CD14-positive monocyte (primary cell): ENCODE measurements at regions not wholly inside any gene's neighbourhood (a gene's known extent, or its start where the extent isn't known, plus 50 kb on each side); places are given as distances from the start of the nearest gene placed in this dataset.

Experiments
- DNase-seq, 3 donors: peaks; one replicate each; pipeline ENCODE4 v3.0.0-alpha.2; 2011 to 2022
- H2AFZ ChIP-seq: 2 replicates; pipeline ENCODE4 v1.6.0; 2012; ENCODE audit warnings: mild to moderate bottlenecking, low read depth, low read length, inconsistent platforms; ENCODE audit not compliant: insufficient read depth, poor library complexity, severe bottlenecking
- H3K27ac ChIP-seq, 2 donors: 1 replicate in 1 of 2; 2 replicates in 1 of 2; pipeline ENCODE4 v1.5.1; 2012 to 2013; ENCODE audit warnings: low read length in 2 of 2, control low read depth in 1 of 2, inconsistent platforms in 1 of 2, low read depth in 1 of 2, mild to moderate bottlenecking in 1 of 2
- H3K27me3 ChIP-seq, 2 donors: one replicate each; pipeline versions ENCODE4 v1.6.0 to v1.6.1; 2011 to 2013; ENCODE audit warnings: low read length in 2 of 2; ENCODE audit not compliant: control insufficient read depth in 2 of 2, insufficient read depth in 2 of 2
- H3K36me3 ChIP-seq, 2 donors: replicated peaks in 1 of 2; 1 replicate in 1 of 2; 2 replicates in 1 of 2; pipeline versions ENCODE4 v1.5.1 to v1.6.1; 2012 to 2013; ENCODE audit warnings: low read length in 2 of 2, control low read depth in 1 of 2, inconsistent platforms in 1 of 2, mild to moderate bottlenecking in 1 of 2; ENCODE audit not compliant: insufficient read depth in 2 of 2, control insufficient read depth in 1 of 2
- H3K4me1 ChIP-seq, 2 donors: 1 replicate in 1 of 2; 2 replicates in 1 of 2; pipeline versions ENCODE4 v1.5.1 to v1.6.1; 2012 to 2013; ENCODE audit warnings: low read length in 2 of 2, control low read depth in 1 of 2, inconsistent platforms in 1 of 2, mild to moderate bottlenecking in 1 of 2, moderate library complexity in 1 of 2; ENCODE audit not compliant: insufficient read depth in 2 of 2, control insufficient read depth in 1 of 2
- H3K4me2 ChIP-seq: replicated peaks from 2 replicates; pipeline ENCODE3; 2012; ENCODE audit warnings: low read length, moderate library complexity, mild to moderate bottlenecking; ENCODE audit not compliant: poor library complexity, severe bottlenecking; ENCODE audit errors: extremely low read depth
- H3K4me3 ChIP-seq, 3 experiments: fragments of 200-600 bp in 1 of 3; sonication (generic) in 1 of 3; replicated peaks in 1 of 3; 1 replicate in 2 of 3; 2 replicates in 1 of 3; pipeline ENCODE4 v1.5.1; 2011 to 2013; ENCODE audit warnings: low read length in 3 of 3, mild to moderate bottlenecking in 3 of 3, control low read depth in 2 of 3, low read depth in 2 of 3, inconsistent platforms in 1 of 3, moderate library complexity in 1 of 3
- H3K79me2 ChIP-seq: 2 replicates; pipeline ENCODE4 v1.6.0; 2012; ENCODE audit warnings: mild to moderate bottlenecking, control low read depth, inconsistent platforms, low read length, moderate library complexity; ENCODE audit not compliant: insufficient read depth
- H3K9ac ChIP-seq: 2 replicates; pipeline ENCODE4 v1.6.0; 2017; ENCODE audit warnings: low read length, mild to moderate bottlenecking; ENCODE audit not compliant: insufficient read depth, poor library complexity, severe bottlenecking
- H3K9me3 ChIP-seq, 2 donors: replicated peaks in 1 of 2; 1 replicate in 1 of 2; 2 replicates in 1 of 2; pipeline versions ENCODE4 v1.5.1 to v1.6.1; 2012 to 2013; ENCODE audit warnings: low read length in 2 of 2, control low read depth in 1 of 2; ENCODE audit not compliant: control insufficient read depth in 1 of 2, insufficient read depth in 1 of 2
- H4K20me1 ChIP-seq: 2 replicates; pipeline ENCODE4 v1.6.0; 2012; ENCODE audit warnings: mild to moderate bottlenecking, low read length, control low read depth, moderate library complexity; ENCODE audit not compliant: insufficient read depth
- H3K27ac Mint-ChIP-seq, 7 donors: one replicate each; pipeline ENCODE4 v1.8.0; 2020; ENCODE audit warnings: mild to moderate bottlenecking in 7 of 7, mixed read lengths in 7 of 7, moderate library complexity in 6 of 7, inconsistent platforms in 2 of 7
- H3K27me3 Mint-ChIP-seq, 3 donors: one replicate each; pipeline ENCODE4 v1.8.0; 2021 to 2022; ENCODE audit warnings: low read depth in 3 of 3, mild to moderate bottlenecking in 3 of 3, mixed read lengths in 3 of 3, moderate library complexity in 3 of 3, inconsistent platforms in 1 of 3
- H3K36me3 Mint-ChIP-seq, 2 donors: one replicate each; pipeline ENCODE4 v1.8.0; 2020; ENCODE audit warnings: mixed read lengths in 2 of 2, inconsistent platforms in 1 of 2, mild to moderate bottlenecking in 1 of 2
- H3K4me1 Mint-ChIP-seq: one replicate; pipeline ENCODE4 v1.8.0; 2020; ENCODE audit warnings: mild to moderate bottlenecking, mixed read lengths
- H3K4me3 Mint-ChIP-seq, 2 donors: one replicate each; pipeline ENCODE4 v1.8.0; 2020; ENCODE audit warnings: mild to moderate bottlenecking in 2 of 2, mixed read lengths in 2 of 2, moderate library complexity in 1 of 2
- H3K9me3 Mint-ChIP-seq, 7 donors: one replicate each; pipeline ENCODE4 v1.8.0; 2020 to 2022; ENCODE audit warnings: mixed read lengths in 7 of 7, mild to moderate bottlenecking in 6 of 7, moderate library complexity in 6 of 7, inconsistent platforms in 2 of 7
- CTCF ChIP-seq: fragments of 200-600 bp; IDR thresholded peaks from one replicate; pipeline ENCODE4 v1.8.0; 2022; ENCODE audit warnings: antibody characterized with exemption, mild to moderate bottlenecking
- WGBS: methylation state at CpG from one replicate; pipeline ENCODE4 v1.1.5; 2013; ENCODE audit warnings: missing lambda C conversion rate; ENCODE audit not compliant: insufficient coverage; 5-methylcytosine and 5-hydroxymethylcytosine counted together
- intact Hi-C, 2 donors: fragments of 100-400 bp; cut with micrococcal nuclease; formaldehyde crosslinking; loops; one replicate each; pipeline versions ENCODE4 v1.15.0 to v1.15.1; 2023

- H3K27me3 Mint-ChIP-seq, result no peaks in the 10 kb centered on the region
- no CpG with 5 or more reads among the region's 6 CpGs for WGBS
Observed at GRCh38 chr6:140602431-140603248, 1228.2 kb upstream of the CITED2 start.

More at GRCh38 chr6:140602431-140603248, 1228.2 kb upstream of the CITED2 start:
- Histone ChIP-seq H3K79me2 (no peaks in the 10 kb centered on the region), H3K9ac (no peak overlapping the region), H3K4me3 (no peak overlapping the region), H3K9me3 (no peaks in the 10 kb centered on the region), H3K36me3 (no peaks in the 10 kb centered on the region), H3K27ac (no peak overlapping the region), H2AFZ (no peak overlapping the region), H3K4me1 (no peaks in the 10 kb centered on the region), H3K4me2 (no peak overlapping the region), H4K20me1 (no peaks in the 10 kb centered on the region), H3K27me3 (no peaks in the 10 kb centered on the region)
- peaks cover 0 to 7% (median 0%) of the 10 kb centered on the region in 7 donors for H3K9me3 Mint-ChIP-seq
- intact Hi-C loops, result no loop called here
- H3K27ac Mint-ChIP-seq, result no peak overlapping the region
- H3K4me3 Mint-ChIP-seq, result no peak overlapping the region
- DNase-seq, result no peak
- H3K36me3 Mint-ChIP-seq, result no peaks in the 10 kb centered on the region
- H3K4me1 Mint-ChIP-seq, result no peaks in the 10 kb centered on the region
- TF ChIP-seq CTCF, result no peak
